Adrenal gland (tissue), 9 donors: ENCODE measurements at regions not wholly inside any gene's neighbourhood (a gene's known extent, or its start where the extent isn't known, plus 50 kb on each side); places are given as distances from the start of the nearest gene placed in this dataset.

Experiments used
- DNase-seq, 7 donors: peaks; one replicate each; pipeline ENCODE4 v3.0.0-alpha.2; 2019 to 2020
- H3K27ac ChIP-seq, 5 donors: fragments of 200-600 bp; sonication (generic) in 4 of 5; 1 replicate in 3 of 5; 2 replicates in 2 of 5; pipeline versions ENCODE4 v1.5.1 to v1.8.0; 2016 to 2020; ENCODE audit warnings: mild to moderate bottlenecking in 1 of 5
- H3K27me3 ChIP-seq: fragments of 200-600 bp; 2 replicates; pipeline ENCODE4 v1.8.0; 2021
- H3K36me3 ChIP-seq, 2 donors: fragments of 200-600 bp; replicated peaks in 1 of 2; 1 replicate in 1 of 2; 2 replicates in 1 of 2; pipeline versions ENCODE4 v1.5.1 to v1.8.0; 2018 to 2022
- H3K4me1 ChIP-seq, 2 donors: fragments of 200-600 bp; replicated peaks in 1 of 2; 1 replicate in 1 of 2; 2 replicates in 1 of 2; pipeline versions ENCODE4 v1.5.1 to v1.8.0; 2018 to 2021
- H3K4me3 ChIP-seq, 4 donors: fragments of 200-600 bp; sonication (generic) in 3 of 4; one replicate each; pipeline ENCODE4 v1.5.1; 2016 to 2018
- H3K9me3 ChIP-seq, 3 donors: fragments of 200-600 bp; sonication (generic) in 1 of 3; replicated peaks in 1 of 3; 1 replicate in 2 of 3; 2 replicates in 1 of 3; pipeline versions ENCODE4 v1.5.1 to v1.8.0; 2016 to 2021
- CTCF ChIP-seq, 6 experiments: fragments of 450-650 bp in 4 of 6; fragments of 200-600 bp in 2 of 6; sonication (generic) in 1 of 6; IDR thresholded peaks; 1 replicate in 5 of 6; 2 replicates in 1 of 6; pipeline versions ENCODE4 v1.5.1 to v1.8.0; 2016 to 2021; ENCODE audit warnings: antibody characterized with exemption in 6 of 6, mild to moderate bottlenecking in 2 of 6, moderate library complexity in 1 of 6
- POLR2A ChIP-seq, 2 donors: fragments of 450-650 bp; IDR thresholded peaks; one replicate each; pipeline ENCODE4 v1.6.1; 2017; ENCODE audit warnings: antibody characterized with exemption in 2 of 2, mild to moderate bottlenecking in 2 of 2, moderate library complexity in 1 of 2
- whole genome bisulfite sequencing, 4 donors: extraction: QIAGEN DNeasy Blood & Tissue Kit in 2 of 4; methylation state at CpG; one replicate each; pipeline versions ENCODE4 v1.1.5 to v1.1.7; 2013 to 2017; 5-methylcytosine and 5-hydroxymethylcytosine counted together
- intact Hi-C, 2 donors: fragments of 100-400 bp; cut with DNase I; formaldehyde crosslinking; loops; one replicate each; pipeline versions ENCODE4 v1.14.1 to v1.15.0; 2022 to 2023
- donor health status: healthy with polysubstance abuse.
- donor health status: Bipolar disorder and iron deficiency.
- donor health status: DM: yes; HTN: yes; CAD: no.
- donor health status: DM: no; HTN: no; CAD: no.
- donor health status: DM: no; HTN: no; CAD: no.

- Histone ChIP-seq H3K9me3 (no peaks in the 10 kb centered on the region), H3K27me3 (no peaks in the 10 kb centered on the region), H3K36me3 (no peaks in the 10 kb centered on the region), H3K4me1 (no peaks in the 10 kb centered on the region), H3K4me3 (no peak overlapping the region), H3K27ac (no peak overlapping the region)
- no peak for TF ChIP-seq POLR2A (IDR thresholded peaks at IDR 0.05)
- TF ChIP-seq CTCF (IDR thresholded peaks at IDR 0.05): no peak
- intact Hi-C loops: no loop called here
- 68 to 74% (median 71%) methylated on average over 4 to 5 of the region's 5 CpGs for whole genome bisulfite sequencing, 4 donors
- DNase-seq: no peak
These were observed 416.8 kb downstream of the NPHP4 start for GRCh38 chr1:5575396-5575940.

- Histone ChIP-seq H3K9me3 (peaks cover 0 to 4% (median 0%) of the 10 kb centered on the region in 3 donors), H3K27me3 (no peaks in the 10 kb centered on the region), H3K4me3 (no peak overlapping the region), H3K4me1 (no peaks in the 10 kb centered on the region), H3K27ac (no peak overlapping the region), H3K36me3 (no peaks in the 10 kb centered on the region)
- intact Hi-C loops: no loop called here
- WGBS, 4 donors: 34 to 50% (median 41%) methylated on average over 4 of the region's 4 CpGs
- no peak for DNase-seq
- no peak for TF ChIP-seq POLR2A (IDR thresholded peaks at IDR 0.05)
These were observed 417.6 kb downstream of the NPHP4 start for GRCh38 chr1:5574641-5575040.

- no peaks in the 10 kb centered on the region for H3K36me3 ChIP-seq
- WGBS, 4 donors: 58 to 70% (median 63%) methylated on average over 2 of the region's 2 CpGs
- no peak for TF ChIP-seq CTCF (IDR thresholded peaks at IDR 0.05)
- no peak for TF ChIP-seq POLR2A (IDR thresholded peaks at IDR 0.05)
- H3K27me3 ChIP-seq: no peaks in the 10 kb centered on the region
- peaks cover 0 to 5% (median 0%) of the 10 kb centered on the region in 3 donors for H3K9me3 ChIP-seq
- H3K4me3 ChIP-seq: no peak overlapping the region
- no peaks in the 10 kb centered on the region for H3K4me1 ChIP-seq
- no peak overlapping the region for H3K27ac ChIP-seq
- intact Hi-C loops: no loop called here
- DNase-seq: no peak
These were observed 419.4 kb downstream of the NPHP4 start for GRCh38 chr1:5572794-5573193.

- Histone ChIP-seq H3K4me1 (no peaks in the 10 kb centered on the region), H3K9me3 (peaks cover 0 to 5% (median 0%) of the 10 kb centered on the region in 3 donors), H3K36me3 (no peaks in the 10 kb centered on the region), H3K27ac (no peak overlapping the region), H3K4me3 (no peak overlapping the region), H3K27me3 (no peaks in the 10 kb centered on the region)
- DNase-seq: no peak
- intact Hi-C loops: no loop called here
- no peak for TF ChIP-seq CTCF (IDR thresholded peaks at IDR 0.05)
- no peak for TF ChIP-seq POLR2A (IDR thresholded peaks at IDR 0.05)
- WGBS, 4 donors: 78 to 83% (median 82%) methylated on average over 10 to 11 of the region's 11 CpGs
These were observed 420.3 kb downstream of the NPHP4 start for GRCh38 chr1:5571861-5572401.

GRCh38 chr1:5571438-5571837, 420.8 kb downstream of the NPHP4 start:
- 81 to 88% (median 83%) methylated on average over 4 to 5 of the region's 5 CpGs for WGBS, 4 donors
- no peak for TF ChIP-seq CTCF (IDR thresholded peaks at IDR 0.05)
- TF ChIP-seq POLR2A (IDR thresholded peaks at IDR 0.05): no peak
- peaks cover 0 to 5% (median 0%) of the 10 kb centered on the region in 3 donors for H3K9me3 ChIP-seq
- no peaks in the 10 kb centered on the region for H3K36me3 ChIP-seq
- no peaks in the 10 kb centered on the region for H3K4me1 ChIP-seq
- H3K4me3 ChIP-seq: no peak overlapping the region
- intact Hi-C loops: no loop called here
- H3K27ac ChIP-seq: no peak overlapping the region
- no peak for DNase-seq
- H3K27me3 ChIP-seq: no peaks in the 10 kb centered on the region
